ELF-1 (cell line): ENCODE measurements at regions not wholly inside any gene's neighbourhood (a gene's known extent, or its start where the extent isn't known, plus 50 kb on each side); places are given as distances from the start of the nearest gene placed in this dataset.
"Not testable (repeated sequence)": the region's sequence is repeated elsewhere in the genome, so short reads cannot be mapped to it uniquely, and the experiment has no call there.

Source experiments
- DNase-seq: peaks from one replicate; pipeline ENCODE4 v3.0.0-alpha.2; 2016; ENCODE audit warnings: low read depth, low spot score

GRCh38 chr6:74050921-74051320 is 354.9 kb downstream of the CD109 start:
- DNase-seq = no peak

GRCh38 chr6:74048387-74048786 is 352.4 kb downstream of the CD109 start:
- DNase-seq = no peak

DNA sequence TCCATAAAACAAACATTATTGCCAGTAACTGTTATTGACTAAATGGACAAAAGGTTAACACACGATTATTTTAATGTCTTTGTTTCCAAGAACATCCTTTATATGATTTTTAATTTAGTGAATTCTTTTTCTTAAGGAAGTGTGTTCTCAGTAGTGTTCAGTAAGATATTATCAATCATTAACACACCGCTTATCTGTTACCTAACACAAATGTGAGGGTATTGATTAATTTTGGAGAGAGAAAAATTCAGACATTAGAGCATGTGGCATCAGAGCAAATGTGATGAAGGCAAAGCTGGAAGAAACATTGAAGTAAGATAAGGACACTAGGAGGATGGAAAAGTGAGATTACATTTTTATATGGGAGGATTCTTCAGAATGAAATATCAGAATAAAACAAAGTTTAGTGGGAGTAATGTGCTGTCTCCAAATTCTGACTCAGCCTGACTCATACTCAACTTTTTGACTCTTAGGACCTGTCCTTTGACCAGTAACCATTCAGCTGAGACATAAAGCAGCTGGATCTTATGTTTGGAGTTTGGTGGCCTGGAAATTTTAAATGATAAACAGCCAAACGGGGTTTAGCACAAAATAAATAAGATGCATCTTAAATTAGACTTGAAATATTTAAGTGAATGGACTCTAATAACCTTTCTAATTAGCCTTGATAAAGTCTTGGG is 348.6 kb downstream of the CD109 start:
- no peak for DNase-seq

- DNase-seq = peak; percentile 17
Measured at GRCh38 chr6:74041420-74041819, 345.4 kb downstream of the CD109 start.

GRCh38 chr6:74018825-74019224 is 322.8 kb downstream of the CD109 start:
- no peak for DNase-seq

- DNase-seq = no peak
Measured at GRCh38 chr6:74015427-74015826, 319.4 kb downstream of the CD109 start.

DNA sequence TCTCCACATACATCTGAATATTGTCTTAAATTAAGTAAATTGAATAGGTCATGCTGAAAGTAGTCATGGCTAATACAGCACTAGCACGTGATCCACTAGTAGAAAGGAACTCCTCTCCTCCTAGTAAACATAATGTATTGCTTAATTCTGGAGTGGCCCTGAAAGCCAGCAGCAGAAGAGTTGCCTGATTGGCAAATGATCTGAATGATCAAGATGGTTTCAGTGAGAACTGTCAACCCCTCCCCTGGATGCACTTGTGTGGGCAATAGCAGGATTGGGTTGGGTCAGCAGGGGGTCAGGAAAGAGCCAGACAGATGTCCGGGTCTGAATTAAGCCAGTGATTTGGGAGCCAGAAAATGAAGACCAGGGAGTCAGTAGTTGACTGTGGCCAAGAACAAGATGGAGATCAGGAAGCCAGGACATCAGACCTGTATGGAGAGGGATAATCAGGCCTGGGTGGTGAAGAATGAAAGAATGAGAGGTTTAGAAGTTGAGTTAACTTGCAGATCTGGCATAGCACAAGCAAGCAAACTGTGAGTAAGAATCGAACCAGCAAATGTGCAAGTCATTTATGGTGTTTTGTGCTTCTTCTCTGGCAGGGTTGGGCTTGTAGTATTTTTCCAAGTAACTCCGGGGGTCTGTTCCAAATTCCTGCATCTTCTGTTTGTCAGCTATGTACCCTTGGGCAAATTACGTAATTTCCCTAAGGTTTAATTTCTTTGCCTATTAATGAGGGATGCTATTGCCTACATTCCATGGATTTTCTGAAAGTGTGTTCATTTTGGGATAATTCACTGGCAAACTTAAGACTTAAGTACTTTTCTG is 304.9 kb downstream of the CD109 start:
- DNase-seq = no peak

DNA sequence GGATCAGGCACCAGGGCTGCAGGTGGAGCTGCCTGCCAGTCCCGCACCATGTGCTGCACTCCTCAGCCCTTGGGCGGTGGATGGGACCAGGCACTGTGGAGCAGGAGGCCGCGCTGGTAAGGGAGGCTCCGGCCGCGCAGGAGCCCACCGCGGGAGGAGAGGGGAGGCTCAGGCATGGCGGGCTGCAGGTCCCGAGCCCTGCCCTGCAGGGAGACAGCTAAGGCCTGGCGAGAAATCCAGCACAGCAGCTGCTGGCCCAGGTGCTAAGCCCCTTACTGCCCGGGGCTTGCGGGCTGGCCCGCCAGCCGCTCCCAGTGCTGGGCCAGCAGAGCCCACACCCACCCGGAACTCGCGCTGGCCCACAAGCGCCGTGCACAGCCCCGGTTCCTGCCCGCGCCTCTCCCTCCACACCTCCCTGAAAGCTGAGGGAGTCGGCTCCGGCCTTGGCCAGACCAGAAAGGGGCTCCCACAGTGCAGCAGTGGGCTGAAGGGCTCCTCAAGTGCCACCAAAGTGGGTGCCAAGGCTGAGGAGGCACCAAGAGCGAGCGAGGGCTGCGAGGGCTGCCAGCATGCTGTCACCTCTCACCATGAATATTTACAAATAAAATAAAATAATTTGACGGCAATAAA is 294.7 kb downstream of the CD109 start:
- not testable (repeated sequence) for DNase-seq

GRCh38 chr6:73989428-73989827 is 293.4 kb downstream of the CD109 start:
- DNase-seq = no peak

DNA sequence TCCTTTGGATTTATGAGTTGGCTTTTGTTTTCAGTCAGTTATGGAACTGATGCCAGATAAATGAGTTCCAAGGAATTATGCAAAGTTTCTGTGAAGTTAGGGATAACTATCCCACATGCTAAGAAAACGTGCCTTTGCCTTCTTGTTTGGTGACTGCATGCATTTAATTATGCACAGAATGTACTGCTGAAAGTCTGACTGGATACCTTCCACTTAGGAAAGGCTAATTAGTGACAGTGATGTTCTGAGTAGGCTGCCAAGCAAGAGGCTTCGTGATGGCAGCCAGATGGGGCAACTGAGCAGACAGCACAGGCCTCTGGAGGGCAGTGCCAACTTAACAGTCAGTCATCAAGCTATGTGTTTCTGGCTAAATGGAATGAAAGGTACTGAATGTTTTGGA is 289.9 kb downstream of the CD109 start:
- no peak for DNase-seq

DNA sequence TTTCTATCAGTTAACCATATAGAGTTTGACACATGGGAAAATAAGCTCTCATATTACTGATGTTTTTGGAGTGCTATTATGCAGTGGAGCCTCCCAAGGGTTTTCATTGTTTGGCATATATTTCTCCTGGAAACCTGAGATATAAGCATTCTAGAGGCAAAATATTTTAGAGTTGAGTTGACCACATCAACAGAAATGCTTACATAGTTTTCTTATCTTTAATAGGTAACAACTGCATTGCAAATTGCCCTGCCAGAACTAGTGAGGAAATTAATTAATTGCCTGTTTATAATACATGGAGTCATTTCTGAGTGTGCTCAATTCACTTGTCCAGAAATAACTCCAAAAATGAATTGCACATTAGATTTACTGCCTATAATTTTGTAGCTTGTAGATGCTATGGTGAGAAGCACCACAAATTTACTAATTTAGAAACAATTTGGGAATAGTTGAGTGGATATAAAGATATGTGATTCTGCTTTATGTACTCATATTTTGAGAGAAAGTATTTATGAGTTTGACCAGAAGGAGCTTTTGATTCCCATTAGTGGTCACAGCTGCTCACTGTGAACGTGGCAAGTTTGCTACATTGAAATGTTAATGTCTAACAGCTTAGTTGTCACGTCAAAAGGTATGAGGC is 288.7 kb downstream of the CD109 start:
- no peak for DNase-seq

DNA sequence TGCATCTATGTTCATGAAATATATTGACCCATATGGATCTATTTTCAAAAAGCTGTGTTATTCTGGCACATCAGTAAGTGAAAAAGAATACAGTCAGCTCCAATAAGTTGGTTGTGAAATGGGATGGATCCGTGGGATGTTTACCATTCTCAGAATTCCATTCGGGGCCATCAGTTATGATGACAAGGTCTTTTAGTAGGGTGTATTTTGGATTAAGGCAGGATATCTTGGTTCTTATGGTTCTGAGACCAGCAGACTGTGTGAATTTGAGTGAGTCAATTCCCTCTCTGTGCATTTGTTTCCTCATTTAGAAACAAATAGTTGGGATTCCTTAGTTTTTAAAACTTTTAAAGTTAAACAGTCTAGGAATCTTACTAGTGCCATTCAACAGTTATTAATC is 287.4 kb downstream of the CD109 start:
- no peak for DNase-seq

GRCh38 chr6:73980096-73980495 is 284.1 kb downstream of the CD109 start:
- no peak for DNase-seq

GRCh38 chr6:73978330-73978729 is 282.3 kb downstream of the CD109 start:
- no peak for DNase-seq

GRCh38 chr6:73972518-73972917 is 276.5 kb downstream of the CD109 start:
- DNase-seq = not testable (repeated sequence)

- DNase-seq = peak; percentile 8
Measured at GRCh38 chr6:73969971-73970970, 274.3 kb downstream of the CD109 start.

- DNase-seq = no peak
Measured at GRCh38 chr6:73968221-73968757, 272.3 kb downstream of the CD109 start.

GRCh38 chr6:73965539-73966029 is 269.6 kb downstream of the CD109 start:
- no peak for DNase-seq

DNA sequence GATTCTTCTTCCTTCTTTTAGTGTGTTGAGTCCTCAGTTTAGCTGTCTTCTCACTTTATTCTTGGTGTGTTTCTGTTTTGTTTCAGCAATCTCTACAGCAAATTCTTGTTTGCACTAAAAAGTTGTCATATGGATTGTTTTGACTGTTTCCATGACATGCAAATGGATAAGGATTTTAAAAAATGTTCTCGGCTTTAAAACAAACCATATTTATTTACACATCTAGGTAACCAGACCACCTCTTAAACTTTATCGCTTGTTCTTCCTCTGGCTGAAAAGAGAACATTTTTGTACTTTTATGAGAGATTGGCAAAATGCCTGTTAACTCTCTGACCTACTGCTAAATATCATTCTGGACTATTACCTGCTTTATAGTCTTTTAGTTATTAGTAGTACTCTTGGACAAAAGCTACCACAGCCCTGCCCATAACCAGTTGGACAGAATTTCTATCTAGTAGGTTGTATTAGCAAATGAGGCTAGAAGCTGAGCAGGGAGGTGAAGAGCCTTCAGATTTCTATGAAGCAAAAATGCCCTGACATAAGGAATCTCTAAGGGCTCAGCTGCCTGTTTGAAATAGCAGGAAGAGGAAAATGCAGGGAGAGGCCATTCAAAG is 268.3 kb downstream of the CD109 start:
- no peak for DNase-seq

GRCh38 chr6:73962884-73963283 is 266.9 kb downstream of the CD109 start:
- no peak for DNase-seq
